H1 (cell line): ENCODE measurements at regions not wholly inside any gene's neighbourhood (a gene's known extent, or its start where the extent isn't known, plus 50 kb on each side); places are given as distances from the start of the nearest gene placed in this dataset.
A peak's percentile ranks its signal among the peaks of the same experiment; 100 is the strongest.

ENCODE experiments used
- CTCF ChIA-PET: fragments of 300-600 bp; sonication (Branson Sonifier 250); formaldehyde crosslinking; loops from one replicate; lab custom pipeline; 2021; ENCODE audit not compliant: partially characterized antibody; lab: Charles Lee
- POLR2A ChIA-PET: fragments of 300-600 bp; sonication (Branson Sonifier 250); formaldehyde crosslinking; loops from one replicate; lab custom pipeline; 2021; ENCODE audit warnings: inconsistent platforms; ENCODE audit not compliant: partially characterized antibody; lab: Charles Lee
- DNase-seq, 2 experiments: peaks; one replicate each; pipeline versions ENCODE4 v3.0.0 to v3.0.0-alpha.2; 2010 to 2022; ENCODE audit warnings: low spot score in 2 of 2, low read depth in 1 of 2, mixed read lengths in 1 of 2
- FAIRE-seq: peaks from 2 replicates; lab custom pipeline; 2011; peaks lifted over from hg19 to GRCh38; lab: Jason Lieb, UNC
- H2AFZ ChIP-seq: 2 replicates; pipeline ENCODE4 v1.8.1; 2012; ENCODE audit warnings: low read length, inconsistent platforms
- H2AK5ac ChIP-seq: 2 replicates; pipeline ENCODE4 v1.6.1; 2013; ENCODE audit warnings: low read depth, low read length
- H2BK120ac ChIP-seq: replicated peaks from 2 replicates; pipeline ENCODE3; 2013; ENCODE audit warnings: low read depth, low read length, inconsistent platforms
- H2BK12ac ChIP-seq: 2 replicates; pipeline ENCODE4 v1.6.1; 2013; ENCODE audit warnings: low read depth, low read length
- H2BK15ac ChIP-seq: 2 replicates; pipeline ENCODE4 v1.6.1; 2013; ENCODE audit warnings: low read length
- H2BK20ac ChIP-seq: 2 replicates; pipeline ENCODE4 v1.6.1; 2013; ENCODE audit warnings: low read length
- H2BK5ac ChIP-seq: 2 replicates; pipeline ENCODE4 v1.6.1; 2013; ENCODE audit warnings: low read depth, low read length
- H3K14ac ChIP-seq: 2 replicates; pipeline ENCODE4 v1.6.1; 2013; ENCODE audit warnings: inconsistent platforms; ENCODE audit not compliant: insufficient read length
- H3K18ac ChIP-seq: 2 replicates; pipeline ENCODE4 v1.6.1; 2013; ENCODE audit warnings: low read length; ENCODE audit errors: extremely low read depth
- H3K23ac ChIP-seq: 2 replicates; pipeline ENCODE4 v1.6.1; 2013; ENCODE audit warnings: inconsistent platforms; ENCODE audit not compliant: insufficient read length
- H3K23me2 ChIP-seq: 2 replicates; pipeline ENCODE4 v1.6.1; 2013; ENCODE audit warnings: low read depth, low read length
- H3K27ac ChIP-seq: 2 replicates; pipeline ENCODE4 v1.6.1; 2011; ENCODE audit warnings: low read depth, low read length, inconsistent platforms
- H3K27me3 ChIP-seq, 4 experiments: replicated peaks in 1 of 4; 1 replicate in 1 of 4; 2 replicates in 3 of 4; pipeline versions ENCODE4 v1.6.1 to v1.8.1; 2011 to 2013; ENCODE audit warnings: low read length in 3 of 4, mild to moderate bottlenecking in 3 of 4, inconsistent platforms in 2 of 4, mixed read lengths in 2 of 4, moderate library complexity in 1 of 4; ENCODE audit not compliant: control insufficient read depth in 3 of 4, insufficient read depth in 3 of 4; ENCODE audit errors: extremely low read depth in 1 of 4
- H3K36me3 ChIP-seq, 4 experiments: 2 replicates each; pipeline versions ENCODE4 v1.6.1 to v1.8.1; 2011 to 2013; ENCODE audit warnings: mild to moderate bottlenecking in 4 of 4, low read length in 3 of 4, moderate library complexity in 2 of 4, control low read depth in 1 of 4, inconsistent platforms in 1 of 4; ENCODE audit not compliant: insufficient read depth in 4 of 4, control insufficient read depth in 2 of 4
- H3K4ac ChIP-seq: replicated peaks from 2 replicates; pipeline ENCODE3; 2013; ENCODE audit warnings: low read length, low read depth, mixed read lengths, inconsistent platforms; ENCODE audit not compliant: insufficient read length
- H3K4me1 ChIP-seq, 4 experiments: replicated peaks in 1 of 4; 1 replicate in 1 of 4; 2 replicates in 3 of 4; pipeline versions ENCODE4 v1.6.1 to v1.8.1; 2011 to 2013; ENCODE audit warnings: low read length in 3 of 4, inconsistent platforms in 2 of 4, mixed read lengths in 1 of 4; ENCODE audit not compliant: insufficient read depth in 4 of 4, control insufficient read depth in 3 of 4
- H3K4me2 ChIP-seq, 2 experiments: 2 replicates each; pipeline versions ENCODE4 v1.6.1 to v1.8.1; 2011 to 2013; ENCODE audit warnings: low read depth in 2 of 2, low read length in 2 of 2, control low read depth in 1 of 2, inconsistent platforms in 1 of 2, mild to moderate bottlenecking in 1 of 2; ENCODE audit not compliant: insufficient read depth in 1 of 2
- H3K4me3 ChIP-seq, 4 experiments: fragments of 200-600, 300-600 bp in 1 of 4; sonication (generic), shearing (Covaris generic), sonication (Bioruptor Twin) in 1 of 4; 2 replicates each; pipeline versions ENCODE4 v1.5.1 to v1.8.1; 2011 to 2016; ENCODE audit warnings: low read length in 4 of 4, low read depth in 3 of 4, control low read depth in 2 of 4, inconsistent platforms in 2 of 4, mild to moderate bottlenecking in 2 of 4, mixed read lengths in 1 of 4, moderate library complexity in 1 of 4; ENCODE audit not compliant: insufficient read depth in 2 of 4; ENCODE audit errors: extremely low read depth in 1 of 4
- H3K56ac ChIP-seq: replicated peaks from 2 replicates; pipeline ENCODE3; 2013; ENCODE audit warnings: low read depth, mild to moderate bottlenecking, mixed read lengths, low read length, inconsistent platforms; ENCODE audit not compliant: insufficient read length
- H3K79me1 ChIP-seq: 2 replicates; pipeline ENCODE4 v1.6.1; 2013; ENCODE audit warnings: low read depth, low read length, control low read depth
- H3K79me2 ChIP-seq, 2 experiments: 2 replicates each; pipeline versions ENCODE4 v1.6.1 to v1.8.1; 2012 to 2013; ENCODE audit warnings: low read length in 2 of 2, mild to moderate bottlenecking in 2 of 2, inconsistent platforms in 1 of 2; ENCODE audit not compliant: insufficient read depth in 2 of 2, control insufficient read depth in 1 of 2
- H3K9ac ChIP-seq, 4 experiments: replicated peaks in 1 of 4; 1 replicate in 1 of 4; 2 replicates in 3 of 4; pipeline versions ENCODE4 v1.6.1 to v1.8.1; 2011 to 2013; ENCODE audit warnings: low read depth in 3 of 4, low read length in 3 of 4, control low read depth in 2 of 4, mild to moderate bottlenecking in 2 of 4, moderate library complexity in 2 of 4, inconsistent platforms in 1 of 4; ENCODE audit errors: extremely low read depth in 1 of 4
- H3K9me3 ChIP-seq, 2 experiments: 2 replicates each; pipeline versions ENCODE4 v1.6.1 to v1.8.1; 2012 to 2013; ENCODE audit warnings: mild to moderate bottlenecking in 2 of 2, moderate library complexity in 2 of 2, control low read depth in 1 of 2, inconsistent platforms in 1 of 2, low read depth in 1 of 2, low read length in 1 of 2, mixed read lengths in 1 of 2; ENCODE audit not compliant: insufficient read depth in 2 of 2
- H4K20me1 ChIP-seq, 2 experiments: replicated peaks in 1 of 2; 2 replicates each; pipeline versions ENCODE3 to v1.8.1; 2011 to 2013; ENCODE audit warnings: inconsistent platforms in 2 of 2, low read length in 2 of 2, mild to moderate bottlenecking in 1 of 2; ENCODE audit not compliant: insufficient read depth in 2 of 2, control insufficient read depth in 1 of 2
- H4K5ac ChIP-seq: 2 replicates; pipeline ENCODE4 v1.6.1; 2013; ENCODE audit warnings: low read length, low read depth, mixed read lengths, inconsistent platforms; ENCODE audit not compliant: insufficient read length
- H4K8ac ChIP-seq: 2 replicates; pipeline ENCODE4 v1.8.0; 2013; ENCODE audit warnings: mild to moderate bottlenecking, moderate library complexity, low read length, inconsistent platforms; ENCODE audit not compliant: insufficient read depth; ENCODE audit errors: extremely low read depth
- H4K91ac ChIP-seq: replicated peaks from 2 replicates; pipeline ENCODE3; 2013; ENCODE audit warnings: low read length, mixed read lengths, inconsistent platforms; ENCODE audit not compliant: insufficient read length
- MAFK ChIP-seq: IDR thresholded peaks from 2 replicates; pipeline ENCODE4 v1.6.1; 2012; ENCODE audit warnings: low read depth, mild to moderate bottlenecking, improper control_type of control experiment, low read length
- POLR2A ChIP-seq, 2 experiments: IDR thresholded peaks; 1 replicate in 1 of 2; 2 replicates in 1 of 2; pipeline ENCODE4 v1.6.1; 2011; ENCODE audit warnings: low read depth in 2 of 2, low read length in 2 of 2, mild to moderate bottlenecking in 2 of 2; ENCODE audit errors: control extremely low read depth in 1 of 2

DNA sequence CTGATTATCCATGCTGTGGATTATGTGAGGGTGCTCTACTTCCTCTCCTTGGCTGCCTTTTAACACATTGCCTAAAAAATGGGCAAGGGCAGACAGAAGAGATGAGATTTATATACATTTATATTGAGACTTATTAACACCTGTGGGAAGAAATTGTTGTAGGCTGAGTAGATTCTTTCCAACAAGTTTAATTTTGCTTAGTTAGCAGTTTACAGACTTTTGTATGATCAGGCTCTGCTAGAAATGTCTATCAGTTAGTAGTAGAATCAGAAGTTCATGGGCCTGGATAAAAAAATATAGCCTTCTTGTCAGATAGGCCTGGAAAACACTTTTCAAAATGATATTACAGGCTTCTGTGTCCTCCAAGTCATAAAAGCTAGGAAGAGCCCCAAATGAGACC is 111.3 kb upstream of the LEF1 start:
- H3K9ac ChIP-seq = no peak overlapping the region
- no peak overlapping the region for H3K27ac ChIP-seq
- FAIRE-seq (no peak), DNase-seq (no peak)
- TF ChIP-seq MAFK (peak; percentile 66; the same call in 1 of the 2 replicates), POLR2A (IDR thresholded peaks at IDR 0.05; ENCODE audit: control extremely low read depth in 1 of 2, low read depth in 2 of 2, low read length in 2 of 2) (no peak)
- H3K4me2 ChIP-seq = no peak overlapping the region
- no peak overlapping the region for H2BK15ac ChIP-seq
- H3K23ac ChIP-seq = no peak overlapping the region
- H3K4me1 ChIP-seq = peaks cover 0 to 3% (median 0%) of the 10 kb centered on the region in 4 experiments; a peak in 1 of 7 replicates
- CTCF ChIA-PET = interaction anchor here (1.1 kb wide), 1 partner anchor 39 kb away, joined by 3 read pairs; no protein-coding TSS in a partner anchor
- no peak overlapping the region for H2BK120ac ChIP-seq
- H2AFZ ChIP-seq = no peak overlapping the region
- H3K4ac ChIP-seq = no peak overlapping the region
- H3K4me3 ChIP-seq = no peak overlapping the region
- no peak overlapping the region for H3K14ac ChIP-seq
- POLR2A ChIA-PET = no interaction called here
- H3K36me3 ChIP-seq = no peaks in the 10 kb centered on the region
- no peaks in the 10 kb centered on the region for H3K27me3 ChIP-seq
- no peak overlapping the region for H2BK5ac ChIP-seq
- H2BK12ac ChIP-seq = no peak overlapping the region
- no peak overlapping the region for H2AK5ac ChIP-seq
- H4K8ac ChIP-seq = no peak overlapping the region
- H3K9me3 ChIP-seq = no peaks in the 10 kb centered on the region
- no peak overlapping the region for H2BK20ac ChIP-seq
- no peak overlapping the region for H3K56ac ChIP-seq
- H3K79me1 ChIP-seq = no peaks in the 10 kb centered on the region
- H4K20me1 ChIP-seq = no peaks in the 10 kb centered on the region
- H3K79me2 ChIP-seq = no peaks in the 10 kb centered on the region
- no peak overlapping the region for H3K18ac ChIP-seq
- no peaks in the 10 kb centered on the region for H3K23me2 ChIP-seq
- H4K91ac ChIP-seq = no peak overlapping the region
- no peak overlapping the region for H4K5ac ChIP-seq
